ENCODE measurements at regions not wholly inside any gene's neighbourhood (a gene's known extent, or its start where the extent isn't known, plus 50 kb on each side); places are given as distances from the start of the nearest gene placed in this dataset.

DNA sequence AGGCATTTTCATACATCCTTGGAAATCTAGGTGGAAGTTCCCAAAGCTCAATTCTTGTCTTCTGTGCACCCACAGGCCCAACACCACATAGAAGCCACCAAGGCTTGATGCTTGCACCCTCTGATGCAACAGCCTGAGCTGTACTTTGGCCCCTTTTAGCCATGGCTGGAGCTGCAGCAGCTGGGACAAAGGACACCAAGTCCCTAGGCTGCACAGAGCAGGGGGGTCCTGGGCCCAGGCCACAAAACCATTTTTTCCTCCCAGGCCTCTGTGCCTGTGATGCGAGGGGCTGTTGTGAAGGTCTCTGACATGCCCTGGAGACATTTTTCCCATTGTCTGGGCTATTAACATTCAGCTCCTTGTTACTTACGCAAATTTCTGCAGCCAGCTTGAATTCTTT, 124.0 kb upstream of the S100G start:
- ChIA-PET SMC1A (ENCODE audit: uncharacterized antibody, unreplicated experiment) (no interaction called here), RAD21 (ENCODE audit: unreplicated experiment) (no interaction called here), CTCF (no interaction called here), POLR2A (no interaction called here)
- FAIRE-seq (no peak), DNase-seq (ENCODE audit: low read depth, low spot score) (no peak), ATAC-seq (no peak)
- intact Hi-C loops (cut with micrococcal nuclease; ENCODE audit: unreplicated experiment) = no loop called here
- no peaks in the 10 kb centered on the region for H3K4me1 ChIP-seq (ENCODE audit: control insufficient read depth, insufficient read depth, low read length)
- no TSS peak for BruUV-seq (replicated peaks)
- no peaks in the 10 kb centered on the region for H3K79me2 ChIP-seq (ENCODE audit: control insufficient read depth, insufficient read depth, low read length)
- no peak overlapping the region for H2AFZ ChIP-seq (ENCODE audit: control insufficient read depth, low read depth, low read length)
- WGBS (ENCODE audit: insufficient coverage, insufficient replicate concordance, low lambda C conversion rate, missing lambda C conversion rate) = 3% methylated on average over 2 of the region's 2 CpGs
- H3K27me3 ChIP-seq (replicated peaks in 1 of 2; ENCODE audit: control insufficient read depth in 2 of 2, insufficient read depth in 2 of 2, low read length in 1 of 2) = no peaks in the 10 kb centered on the region; a peak in 1 of 4 replicates
- no peaks in the 10 kb centered on the region; the same call in 2 of the 3 replicates for H3K9me3 ChIP-seq (replicated peaks; ENCODE audit: control insufficient read depth, insufficient read depth, low read length)
- H3K27ac ChIP-seq (ENCODE audit: control insufficient read depth, insufficient read depth) = no peak overlapping the region
- H4K20me1 ChIP-seq (ENCODE audit: control insufficient read depth, insufficient read depth) = no peaks in the 10 kb centered on the region
- H3K9ac ChIP-seq (ENCODE audit: control insufficient read depth, insufficient read depth, low read length) = no peak overlapping the region
- H3K4me2 ChIP-seq (ENCODE audit: control insufficient read depth, insufficient read depth) = no peak overlapping the region
- no peak overlapping the region for H3K4me3 ChIP-seq
- TF ChIP-seq, protein P1, sequence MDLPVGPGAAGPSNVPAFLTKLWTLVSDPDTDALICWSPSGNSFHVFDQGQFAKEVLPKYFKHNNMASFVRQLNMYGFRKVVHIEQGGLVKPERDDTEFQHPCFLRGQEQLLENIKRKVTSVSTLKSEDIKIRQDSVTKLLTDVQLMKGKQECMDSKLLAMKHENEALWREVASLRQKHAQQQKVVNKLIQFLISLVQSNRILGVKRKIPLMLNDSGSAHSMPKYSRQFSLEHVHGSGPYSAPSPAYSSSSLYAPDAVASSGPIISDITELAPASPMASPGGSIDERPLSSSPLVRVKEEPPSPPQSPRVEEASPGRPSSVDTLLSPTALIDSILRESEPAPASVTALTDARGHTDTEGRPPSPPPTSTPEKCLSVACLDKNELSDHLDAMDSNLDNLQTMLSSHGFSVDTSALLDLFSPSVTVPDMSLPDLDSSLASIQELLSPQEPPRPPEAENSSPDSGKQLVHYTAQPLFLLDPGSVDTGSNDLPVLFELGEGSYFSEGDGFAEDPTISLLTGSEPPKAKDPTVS (IDR thresholded peaks at IDR 0.05; ENCODE audit: low read depth, low read length) = no peak
- TF ChIP-seq FOXM1 (IDR thresholded peaks at IDR 0.05; ENCODE audit: low read depth, low read length) = no peak
- no peak for TF ChIP-seq BHLHE40 (IDR thresholded peaks at IDR 0.05; ENCODE audit: borderline replicate concordance in 1 of 2, low read depth in 2 of 2, low read length in 1 of 2)
- no peak for TF ChIP-seq STAT1 (conservative IDR thresholded peaks at IDR 0.05)
- H3K36me3 ChIP-seq (ENCODE audit: control insufficient read depth in 2 of 2, insufficient read depth in 2 of 2, low read length in 1 of 2) = no peaks in the 10 kb centered on the region
- in situ Hi-C loops (cut with MboI) = no loop called here

DNA sequence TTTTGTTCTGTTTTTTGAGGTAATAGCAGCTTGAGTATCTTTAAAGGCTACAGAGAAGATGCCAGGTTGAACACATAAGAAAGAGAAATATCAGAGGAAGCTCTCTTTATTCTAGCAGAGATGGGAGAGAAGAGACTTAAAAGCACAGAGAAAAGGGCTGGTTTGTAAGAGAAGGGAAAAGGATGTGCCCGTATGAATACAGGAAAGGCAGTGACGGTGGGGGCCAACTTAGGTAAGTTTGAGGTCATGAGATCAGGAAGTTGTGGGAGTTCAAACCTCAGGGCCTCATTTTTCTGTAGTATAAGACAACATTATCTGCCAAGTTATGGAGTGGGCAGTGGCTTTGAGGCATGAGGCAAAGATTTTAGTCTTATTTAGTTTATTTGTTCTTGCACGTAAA, 121.3 kb upstream of the S100G start:
- no peak overlapping the region for H3K4me3 ChIP-seq
- no peaks in the 10 kb centered on the region for H4K20me1 ChIP-seq (ENCODE audit: control insufficient read depth, insufficient read depth)
- intact Hi-C loops (cut with micrococcal nuclease; ENCODE audit: unreplicated experiment) = no loop called here
- no peak for ATAC-seq
- DNase-seq (ENCODE audit: low read depth, low spot score) = no peak
- in situ Hi-C loops (cut with MboI) = no loop called here
- no peak for TF ChIP-seq KAT2A (conservative IDR thresholded peaks at IDR 0.05; ENCODE audit: control insufficient read depth, low read depth, low read length)
- ChIA-PET CTCF (no interaction called here), POLR2A (no interaction called here), SMC1A (ENCODE audit: uncharacterized antibody, unreplicated experiment) (no interaction called here), RAD21 (ENCODE audit: unreplicated experiment) (no interaction called here)
- no peak overlapping the region for H3K9ac ChIP-seq (ENCODE audit: control insufficient read depth, insufficient read depth, low read length)
- 16% methylated on average over 3 of the region's 3 CpGs for WGBS (ENCODE audit: insufficient coverage, insufficient replicate concordance, low lambda C conversion rate, missing lambda C conversion rate)
- no peaks in the 10 kb centered on the region for H3K4me1 ChIP-seq (ENCODE audit: control insufficient read depth, insufficient read depth, low read length)
- no peak overlapping the region for H2AFZ ChIP-seq (ENCODE audit: control insufficient read depth, low read depth, low read length)
- H3K79me2 ChIP-seq (ENCODE audit: control insufficient read depth, insufficient read depth, low read length) = no peaks in the 10 kb centered on the region
- FAIRE-seq = no peak
- H3K9me3 ChIP-seq (replicated peaks; ENCODE audit: control insufficient read depth, insufficient read depth, low read length) = no peaks in the 10 kb centered on the region; the same call in 2 of the 3 replicates
- H3K27me3 ChIP-seq (replicated peaks in 1 of 2; ENCODE audit: control insufficient read depth in 2 of 2, insufficient read depth in 2 of 2, low read length in 1 of 2) = no peaks in the 10 kb centered on the region; a peak in 1 of 4 replicates
- H3K4me2 ChIP-seq (ENCODE audit: control insufficient read depth, insufficient read depth) = no peak overlapping the region
- H3K27ac ChIP-seq (ENCODE audit: control insufficient read depth, insufficient read depth) = no peak overlapping the region
- BruUV-seq (replicated peaks) = no TSS peak
- no peaks in the 10 kb centered on the region for H3K36me3 ChIP-seq (ENCODE audit: control insufficient read depth in 2 of 2, insufficient read depth in 2 of 2, low read length in 1 of 2)

Data from GM12878 (cell line).